ENCODE measurements at regions not wholly inside any gene's neighbourhood (a gene's known extent, or its start where the extent isn't known, plus 50 kb on each side); places are given as distances from the start of the nearest gene placed in this dataset.

GRCh38 chr20:60862601-60863000 is 389.5 kb upstream of the CDH4 start:
- no peaks in the 10 kb centered on the region for H3K9me3 Mint-ChIP-seq
- DNase-seq: no peak
- no peak overlapping the region for H3K27ac Mint-ChIP-seq
- intact Hi-C loops (cut with micrococcal nuclease): no loop called here
- CTCF ChIA-PET: no interaction called here
- H3K4me3 Mint-ChIP-seq: no peak overlapping the region
- H3K4me1 Mint-ChIP-seq (ENCODE audit: low read depth): no peaks in the 10 kb centered on the region
- no peaks in the 10 kb centered on the region for H3K36me3 Mint-ChIP-seq (ENCODE audit: low read depth)
- H3K27me3 Mint-ChIP-seq (ENCODE audit: low read depth): peaks cover 9% of the 10 kb centered on the region

DNA sequence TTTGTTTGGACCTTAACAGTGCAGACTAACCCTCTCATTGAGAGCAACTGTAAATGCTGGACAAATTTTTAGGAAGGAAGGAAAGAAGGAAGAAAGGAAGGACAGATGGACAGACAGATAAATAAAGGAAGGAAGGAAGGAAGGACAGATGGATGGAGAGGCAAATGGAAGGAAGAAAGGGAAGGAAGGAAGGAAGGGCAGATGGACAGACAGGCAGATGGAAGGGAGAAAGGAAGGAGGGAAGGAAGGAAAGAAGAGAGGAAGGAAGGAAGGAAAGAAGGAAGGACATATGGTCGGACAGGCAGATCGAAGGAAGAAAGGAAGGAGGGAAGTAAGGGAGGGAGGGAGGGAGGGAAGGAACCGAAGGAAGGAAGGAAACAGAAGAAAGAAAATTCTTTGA is 388.5 kb upstream of the CDH4 start:
- Mint-ChIP-seq H3K9me3 (no peaks in the 10 kb centered on the region), H3K36me3 (ENCODE audit: low read depth) (no peaks in the 10 kb centered on the region), H3K27ac (no peak overlapping the region), H3K4me1 (ENCODE audit: low read depth) (no peaks in the 10 kb centered on the region), H3K27me3 (ENCODE audit: low read depth) (peaks cover 9% of the 10 kb centered on the region), H3K4me3 (no peak overlapping the region)
- intact Hi-C loops (cut with micrococcal nuclease): no loop called here
- CTCF ChIA-PET: no interaction called here
- DNase-seq: no peak

DNA sequence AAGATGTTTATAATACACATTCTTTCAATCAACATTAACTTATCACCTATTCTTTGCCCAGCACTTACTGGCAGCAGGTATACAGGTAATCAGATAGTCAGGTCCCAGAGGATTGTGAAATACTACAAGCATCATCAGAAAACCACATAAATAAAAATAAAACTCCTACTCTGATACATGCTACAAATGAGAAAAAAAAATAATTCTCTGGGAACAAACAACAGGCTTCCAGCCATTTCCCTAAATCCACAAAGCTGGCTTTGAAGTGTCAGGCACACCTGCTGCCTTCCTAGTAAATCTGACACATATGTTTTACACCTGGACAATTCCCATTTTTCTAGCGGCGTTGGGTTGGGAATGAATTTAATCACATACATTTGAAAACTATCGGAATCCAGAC is 384.5 kb upstream of the CDH4 start:
- Mint-ChIP-seq H3K4me1 (ENCODE audit: low read depth) (no peaks in the 10 kb centered on the region), H3K4me3 (no peak overlapping the region), H3K36me3 (ENCODE audit: low read depth) (no peaks in the 10 kb centered on the region), H3K27ac (no peak overlapping the region), H3K27me3 (ENCODE audit: low read depth) (peaks cover 5% of the 10 kb centered on the region), H3K9me3 (no peaks in the 10 kb centered on the region)
- CTCF ChIA-PET: no interaction called here
- no peak for DNase-seq
- intact Hi-C loops (cut with micrococcal nuclease): no loop called here

GRCh38 chr20:60868316-60868891 is 383.7 kb upstream of the CDH4 start:
- CTCF ChIA-PET: no interaction called here
- no peaks in the 10 kb centered on the region for H3K36me3 Mint-ChIP-seq (ENCODE audit: low read depth)
- intact Hi-C loops (cut with micrococcal nuclease): no loop called here
- H3K27ac Mint-ChIP-seq: no peak overlapping the region
- H3K4me1 Mint-ChIP-seq (ENCODE audit: low read depth): no peaks in the 10 kb centered on the region
- DNase-seq: no peak
- no peaks in the 10 kb centered on the region for H3K9me3 Mint-ChIP-seq
- peaks cover 3% of the 10 kb centered on the region for H3K27me3 Mint-ChIP-seq (ENCODE audit: low read depth)
- H3K4me3 Mint-ChIP-seq: no peak overlapping the region

GRCh38 chr20:60869087-60869486 is 383.0 kb upstream of the CDH4 start:
- no peaks in the 10 kb centered on the region for H3K27me3 Mint-ChIP-seq (ENCODE audit: low read depth)
- no peaks in the 10 kb centered on the region for H3K9me3 Mint-ChIP-seq
- intact Hi-C loops (cut with micrococcal nuclease): no loop called here
- no peaks in the 10 kb centered on the region for H3K36me3 Mint-ChIP-seq (ENCODE audit: low read depth)
- CTCF ChIA-PET: no interaction called here
- DNase-seq: no peak
- no peaks in the 10 kb centered on the region for H3K4me1 Mint-ChIP-seq (ENCODE audit: low read depth)
- H3K27ac Mint-ChIP-seq: no peak overlapping the region
- H3K4me3 Mint-ChIP-seq: no peak overlapping the region

DNA sequence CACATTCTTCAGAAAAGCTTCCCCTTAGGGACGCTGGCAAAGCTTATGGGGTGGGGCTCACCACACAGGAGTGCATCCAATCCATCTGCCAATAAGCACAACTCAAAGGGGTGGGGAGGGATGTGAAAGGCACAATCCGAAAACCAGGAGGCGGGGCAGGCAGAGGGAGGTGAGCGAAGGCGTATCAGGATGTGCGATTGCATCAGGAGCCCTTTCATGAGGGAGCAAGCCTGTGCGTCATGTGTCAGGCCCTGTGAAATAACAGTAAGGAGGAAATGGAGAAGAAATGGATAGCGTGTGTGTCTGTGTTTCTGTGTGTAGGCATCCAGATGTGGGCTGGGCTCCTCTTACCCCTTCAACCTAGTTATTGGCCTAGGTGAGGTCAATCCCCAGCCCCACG is 382.4 kb upstream of the CDH4 start:
- H3K9me3 Mint-ChIP-seq: no peaks in the 10 kb centered on the region
- no peaks in the 10 kb centered on the region for H3K4me1 Mint-ChIP-seq (ENCODE audit: low read depth)
- no peak for DNase-seq
- no peak overlapping the region for H3K4me3 Mint-ChIP-seq
- no peaks in the 10 kb centered on the region for H3K27me3 Mint-ChIP-seq (ENCODE audit: low read depth)
- CTCF ChIA-PET: no interaction called here
- intact Hi-C loops (cut with micrococcal nuclease): no loop called here
- H3K36me3 Mint-ChIP-seq (ENCODE audit: low read depth): no peaks in the 10 kb centered on the region
- H3K27ac Mint-ChIP-seq: no peak overlapping the region

DNA sequence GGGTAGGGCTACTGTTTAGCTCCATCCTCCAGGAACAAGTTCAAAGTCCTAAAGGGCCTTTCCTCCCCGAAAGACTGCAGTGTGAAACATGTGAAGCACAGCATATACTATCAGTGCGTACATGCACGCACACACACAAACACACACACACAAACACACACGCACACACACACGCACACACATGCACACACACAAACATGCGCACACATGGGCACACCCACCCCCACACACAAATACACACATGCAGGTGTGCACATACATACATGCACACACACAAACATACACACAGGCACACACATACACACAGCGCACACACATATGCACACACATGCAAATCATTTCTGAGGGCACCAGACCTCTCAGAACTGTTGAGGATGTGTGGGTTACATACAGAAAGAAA is 382.0 kb upstream of the CDH4 start:
- H3K4me3 Mint-ChIP-seq: no peak overlapping the region
- H3K27me3 Mint-ChIP-seq (ENCODE audit: low read depth): no peaks in the 10 kb centered on the region
- no peaks in the 10 kb centered on the region for H3K9me3 Mint-ChIP-seq
- H3K4me1 Mint-ChIP-seq (ENCODE audit: low read depth): no peaks in the 10 kb centered on the region
- DNase-seq: no peak
- intact Hi-C loops (cut with micrococcal nuclease): no loop called here
- no peaks in the 10 kb centered on the region for H3K36me3 Mint-ChIP-seq (ENCODE audit: low read depth)
- H3K27ac Mint-ChIP-seq: no peak overlapping the region
- CTCF ChIA-PET: no interaction called here

DNA sequence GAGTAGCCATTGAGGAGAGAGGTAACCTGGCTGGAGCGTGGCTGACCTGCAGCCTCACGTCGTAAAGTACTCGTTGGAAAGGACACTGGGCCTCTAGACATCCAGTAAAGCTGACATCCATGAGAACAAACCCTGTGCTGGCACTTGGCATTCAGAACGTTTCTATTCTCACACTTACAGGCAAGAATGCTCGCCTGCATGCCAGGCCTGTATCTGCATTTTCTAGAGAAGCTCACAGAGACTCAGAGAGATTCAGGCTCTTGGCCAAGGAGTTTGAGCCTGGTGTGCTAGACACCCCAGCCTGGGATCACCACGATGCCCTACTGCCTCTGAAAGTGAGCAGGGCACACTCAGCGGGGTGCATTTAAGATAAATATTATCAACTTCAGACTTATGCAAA is 379.8 kb upstream of the CDH4 start:
- Mint-ChIP-seq H3K9me3 (no peaks in the 10 kb centered on the region), H3K27ac (no peak overlapping the region), H3K27me3 (ENCODE audit: low read depth) (no peaks in the 10 kb centered on the region), H3K4me3 (no peak overlapping the region), H3K36me3 (ENCODE audit: low read depth) (no peaks in the 10 kb centered on the region), H3K4me1 (ENCODE audit: low read depth) (no peaks in the 10 kb centered on the region)
- DNase-seq: no peak
- CTCF ChIA-PET: no interaction called here
- intact Hi-C loops (cut with micrococcal nuclease): no loop called here

DNA sequence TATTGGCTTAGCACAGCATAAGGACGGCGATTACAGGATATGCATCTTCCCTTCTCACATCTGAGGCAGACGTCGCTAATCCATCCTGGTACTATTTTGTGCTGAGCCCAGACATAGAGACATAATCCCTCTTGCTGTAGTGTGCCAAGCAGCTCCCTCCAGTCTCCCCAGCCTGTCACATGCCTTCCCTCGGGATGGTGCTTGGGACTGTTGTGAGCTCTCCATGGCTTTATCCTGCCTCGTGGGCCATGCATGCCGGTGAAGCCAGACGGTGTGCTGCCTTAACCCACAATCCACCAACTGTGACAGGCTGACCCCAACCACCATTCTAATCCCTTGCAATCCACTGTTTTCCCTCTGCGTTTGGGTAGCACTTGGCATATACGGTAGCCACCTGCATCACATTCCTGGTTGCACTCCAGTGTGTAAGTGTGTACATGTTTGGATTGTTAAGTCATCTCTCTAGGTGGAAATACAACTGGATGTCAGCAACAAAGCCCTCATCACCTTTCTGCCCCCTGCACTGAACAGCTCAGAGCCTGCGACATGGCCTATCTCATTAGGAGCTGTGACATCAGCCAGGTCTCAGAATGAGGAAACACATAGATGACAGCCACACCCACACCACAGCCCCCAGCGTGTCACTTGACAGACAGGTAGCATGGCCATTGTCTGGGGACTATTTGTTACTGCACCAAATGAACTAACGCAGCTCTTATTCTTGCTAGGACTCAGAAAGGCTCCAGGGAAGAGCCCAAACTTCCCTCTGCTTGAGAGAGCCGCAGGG is 374.8 kb upstream of the CDH4 start:
- CTCF ChIA-PET: no interaction called here
- no peak overlapping the region for H3K4me3 Mint-ChIP-seq
- intact Hi-C loops (cut with micrococcal nuclease): no loop called here
- H3K36me3 Mint-ChIP-seq (ENCODE audit: low read depth): no peaks in the 10 kb centered on the region
- H3K9me3 Mint-ChIP-seq: no peaks in the 10 kb centered on the region
- DNase-seq: no peak
- H3K4me1 Mint-ChIP-seq (ENCODE audit: low read depth): no peaks in the 10 kb centered on the region
- no peak overlapping the region for H3K27ac Mint-ChIP-seq
- H3K27me3 Mint-ChIP-seq (ENCODE audit: low read depth): peaks cover 5% of the 10 kb centered on the region

GRCh38 chr20:60882836-60883235 is 369.2 kb upstream of the CDH4 start:
- Mint-ChIP-seq H3K27me3 (ENCODE audit: low read depth) (peaks cover 10% of the 10 kb centered on the region), H3K4me1 (ENCODE audit: low read depth) (no peaks in the 10 kb centered on the region), H3K4me3 (no peak overlapping the region), H3K27ac (no peak overlapping the region), H3K9me3 (no peaks in the 10 kb centered on the region), H3K36me3 (ENCODE audit: low read depth) (no peaks in the 10 kb centered on the region)
- intact Hi-C loops (cut with micrococcal nuclease): no loop called here
- CTCF ChIA-PET: no interaction called here
- no peak for DNase-seq

DNA sequence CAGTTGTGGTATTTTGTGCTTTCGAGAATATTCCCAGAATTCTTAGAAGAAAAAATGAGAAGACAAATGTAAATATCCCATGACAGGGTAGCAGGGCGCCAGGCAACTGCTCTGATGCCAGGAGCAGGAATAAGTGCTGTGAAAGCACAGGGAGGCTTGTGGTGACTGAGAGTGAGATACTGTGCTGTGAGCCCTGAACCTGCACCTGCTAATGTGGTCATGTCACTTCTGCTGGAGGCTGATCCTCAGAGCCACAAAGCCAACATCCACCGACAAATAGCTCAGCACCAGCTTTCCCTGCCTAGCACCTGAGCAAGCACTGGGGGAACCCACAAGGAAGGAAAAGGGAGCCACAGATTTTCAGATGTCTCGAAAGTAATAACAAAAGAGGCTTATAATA is 368.6 kb upstream of the CDH4 start:
- H3K4me3 Mint-ChIP-seq: no peak overlapping the region
- no peak overlapping the region for H3K27ac Mint-ChIP-seq
- H3K4me1 Mint-ChIP-seq (ENCODE audit: low read depth): no peaks in the 10 kb centered on the region
- intact Hi-C loops (cut with micrococcal nuclease): no loop called here
- H3K27me3 Mint-ChIP-seq (ENCODE audit: low read depth): peaks cover 10% of the 10 kb centered on the region
- no peaks in the 10 kb centered on the region for H3K9me3 Mint-ChIP-seq
- CTCF ChIA-PET: no interaction called here
- DNase-seq: no peak
- H3K36me3 Mint-ChIP-seq (ENCODE audit: low read depth): no peaks in the 10 kb centered on the region

DNA sequence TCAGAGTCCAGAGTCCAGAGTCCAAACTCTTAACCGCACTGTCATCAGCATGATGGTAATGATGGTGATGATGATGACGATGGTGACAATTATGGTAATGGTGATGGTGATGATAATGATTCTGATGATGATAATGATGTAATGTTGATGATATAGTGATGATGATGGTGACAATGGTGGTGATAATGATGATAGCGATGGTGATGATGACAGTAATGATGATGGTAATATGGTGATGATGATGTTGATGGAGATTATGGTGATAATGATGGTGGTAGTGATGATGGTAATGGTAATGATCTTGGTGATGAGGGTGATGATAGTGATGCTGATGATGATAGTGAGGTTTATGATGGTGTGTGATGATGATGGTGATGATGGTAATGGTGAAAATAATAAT is 367.8 kb upstream of the CDH4 start:
- Mint-ChIP-seq H3K27me3 (ENCODE audit: low read depth) (peaks cover 10% of the 10 kb centered on the region), H3K4me3 (no peak overlapping the region), H3K9me3 (no peaks in the 10 kb centered on the region), H3K4me1 (ENCODE audit: low read depth) (no peaks in the 10 kb centered on the region), H3K36me3 (ENCODE audit: low read depth) (no peaks in the 10 kb centered on the region), H3K27ac (no peak overlapping the region)
- CTCF ChIA-PET: no interaction called here
- intact Hi-C loops (cut with micrococcal nuclease): no loop called here
- DNase-seq: no peak

DNA sequence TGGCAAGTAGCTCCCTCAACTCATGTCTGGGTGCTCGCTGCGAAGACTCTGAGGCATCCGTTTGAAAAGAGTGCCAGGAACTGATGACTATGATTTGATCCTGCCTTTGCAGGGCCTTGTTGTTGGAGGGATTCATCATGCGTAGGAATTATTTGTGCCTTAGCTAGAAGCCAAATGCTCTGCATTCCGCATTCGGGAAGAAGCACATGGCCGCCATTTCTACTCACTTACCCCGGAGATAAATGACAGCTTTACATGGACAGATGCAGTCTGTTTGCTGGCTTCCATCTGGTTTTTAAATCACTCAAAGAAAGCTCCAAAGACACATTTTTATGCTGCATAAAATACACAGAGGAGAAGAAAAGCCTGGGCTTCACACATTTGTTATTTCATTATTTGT is 363.3 kb upstream of the CDH4 start:
- no peak overlapping the region for H3K4me3 Mint-ChIP-seq
- H3K9me3 Mint-ChIP-seq: no peaks in the 10 kb centered on the region
- H3K27me3 Mint-ChIP-seq (ENCODE audit: low read depth): no peaks in the 10 kb centered on the region
- H3K27ac Mint-ChIP-seq: no peak overlapping the region
- no peaks in the 10 kb centered on the region for H3K36me3 Mint-ChIP-seq (ENCODE audit: low read depth)
- DNase-seq: no peak
- CTCF ChIA-PET: interaction anchor here (0.5 kb wide), 1 partner anchor 62 kb away, joined by 3 read pairs; no protein-coding TSS in a partner anchor
- no peaks in the 10 kb centered on the region for H3K4me1 Mint-ChIP-seq (ENCODE audit: low read depth)
- intact Hi-C loops (cut with micrococcal nuclease): no loop called here

All from activated naive CD4-positive, alpha-beta T cell treated with anti-CD3 and anti-CD28 coated beads for 36 hours (primary cell).